HG02623 (cell line): ENCODE measurements at regions not wholly inside any gene's neighbourhood (a gene's known extent, or its start where the extent isn't known, plus 50 kb on each side); places are given as distances from the start of the nearest gene placed in this dataset.

Experiments
- ATAC-seq: cut with Tn5 transposase; IDR thresholded peaks from one replicate; pipeline ENCODE4 v1.9.1; 2021; ENCODE audit warnings: moderate library complexity; ENCODE audit not compliant: unreplicated experiment

GRCh38 chr4:117786566-117786965 lies 247.7 kb upstream of the NDST3 start:
- ATAC-seq: no peak

DNA sequence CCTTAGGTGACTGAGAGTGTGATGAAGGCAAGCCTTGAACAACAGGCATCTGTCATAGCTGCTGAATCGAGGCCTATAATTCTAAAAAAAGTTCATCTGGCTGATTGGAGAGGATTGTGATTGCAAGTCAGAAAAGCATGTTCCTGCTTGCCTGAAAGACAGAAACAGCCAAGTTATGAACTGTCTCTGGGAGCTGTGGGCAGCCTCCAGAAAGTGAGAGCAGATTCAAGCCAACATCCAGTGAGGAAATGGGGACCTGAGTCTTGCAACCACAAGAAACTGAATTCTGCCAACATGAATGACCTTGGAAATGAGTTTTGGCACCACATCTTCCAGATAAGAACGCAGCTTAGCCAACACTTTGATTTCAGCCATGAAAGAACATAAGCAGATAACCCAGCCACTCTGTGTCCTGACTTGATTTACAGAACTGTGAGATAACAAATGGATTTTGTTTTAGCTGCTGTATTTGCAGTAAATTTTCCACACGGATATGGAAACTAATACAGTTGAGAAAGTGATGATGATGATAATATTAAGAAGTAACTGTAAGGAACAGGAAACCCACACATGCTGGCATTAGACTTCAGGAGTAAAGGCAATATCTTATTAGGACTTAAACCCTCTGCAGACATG lies 240.3 kb upstream of the NDST3 start:
- ATAC-seq: no peak

- no peak for ATAC-seq
These were observed 237.6 kb upstream of the NDST3 start for GRCh38 chr4:117796677-117797076.

DNA sequence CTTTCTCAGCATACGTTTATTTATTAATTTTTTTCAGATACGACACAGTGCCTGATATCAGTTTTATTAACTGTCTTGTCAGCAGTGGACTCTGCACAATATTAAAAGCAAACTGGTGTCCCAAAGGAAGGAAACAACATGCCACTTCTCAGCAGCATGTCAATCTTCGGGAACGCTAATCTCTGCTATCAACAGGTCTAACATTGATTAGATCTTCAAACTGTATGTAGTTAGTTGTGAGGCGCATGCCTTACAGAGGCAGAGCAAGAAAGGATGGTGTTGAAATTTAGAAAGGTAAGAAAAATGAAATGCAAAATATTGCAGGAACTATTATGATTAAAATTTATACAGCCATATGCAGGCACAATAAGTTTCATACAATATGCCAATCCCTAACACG lies 233.7 kb upstream of the NDST3 start:
- no peak for ATAC-seq

DNA sequence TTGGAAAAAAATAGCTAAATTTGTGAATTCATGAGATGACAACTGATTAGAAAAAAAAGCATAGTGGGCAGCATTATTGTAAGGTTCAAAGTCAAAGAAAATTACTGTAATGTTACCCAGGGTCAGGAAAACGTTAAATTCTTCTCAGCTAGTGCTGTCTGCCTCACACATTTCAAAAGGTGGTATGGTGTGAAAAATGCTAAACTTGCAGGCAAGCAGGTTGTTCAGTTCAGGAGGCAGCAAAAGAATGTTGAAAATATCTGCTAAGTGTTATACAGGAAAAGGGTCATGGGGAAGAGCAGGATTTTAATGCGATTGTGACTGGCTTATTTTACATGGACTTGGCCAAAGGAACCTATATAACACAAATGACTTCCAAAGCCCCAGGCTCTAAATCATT lies 232.5 kb upstream of the NDST3 start:
- ATAC-seq: no peak

- ATAC-seq: no peak
These were observed 222.6 kb upstream of the NDST3 start for GRCh38 chr4:117811731-117812130.

- ATAC-seq: no peak
These were observed 219.7 kb upstream of the NDST3 start for GRCh38 chr4:117814277-117815246.

DNA sequence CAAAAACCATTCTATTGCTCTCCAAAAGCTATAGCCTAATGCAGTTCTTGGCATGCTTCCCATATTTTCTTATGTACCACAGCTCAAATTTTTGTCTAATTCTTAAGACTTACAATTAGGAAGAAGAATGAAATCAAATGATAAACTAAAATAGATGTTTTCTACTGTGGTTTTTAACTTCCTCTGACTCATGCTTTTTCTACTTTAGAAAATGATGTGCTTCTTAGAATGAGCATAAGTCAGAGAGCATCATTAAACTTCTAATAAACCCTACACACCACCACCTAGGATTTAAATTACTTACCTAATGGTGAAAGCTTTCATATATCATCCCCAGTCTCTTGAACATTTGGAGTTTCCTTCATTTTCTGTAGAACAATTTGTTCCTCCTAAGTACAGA lies 217.0 kb upstream of the NDST3 start:
- no peak for ATAC-seq

DNA sequence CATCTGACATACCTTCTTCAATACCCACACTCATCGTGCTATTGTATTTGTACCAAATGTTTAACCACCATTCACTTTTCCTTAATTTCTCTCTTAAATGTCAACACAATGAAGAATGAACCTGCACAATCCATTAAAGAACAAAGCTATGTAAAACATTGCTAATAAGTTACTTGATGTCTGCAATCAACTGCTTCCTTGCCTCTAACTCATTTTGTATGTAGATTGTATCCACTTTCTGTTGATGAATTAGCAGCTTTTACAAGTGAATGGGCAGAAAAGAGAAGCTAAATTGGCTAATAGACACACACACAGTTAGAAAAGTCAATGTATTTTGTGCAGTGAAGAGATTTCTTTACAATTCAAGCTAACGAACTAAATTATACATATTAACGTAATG lies 212.5 kb upstream of the NDST3 start:
- no peak for ATAC-seq

DNA sequence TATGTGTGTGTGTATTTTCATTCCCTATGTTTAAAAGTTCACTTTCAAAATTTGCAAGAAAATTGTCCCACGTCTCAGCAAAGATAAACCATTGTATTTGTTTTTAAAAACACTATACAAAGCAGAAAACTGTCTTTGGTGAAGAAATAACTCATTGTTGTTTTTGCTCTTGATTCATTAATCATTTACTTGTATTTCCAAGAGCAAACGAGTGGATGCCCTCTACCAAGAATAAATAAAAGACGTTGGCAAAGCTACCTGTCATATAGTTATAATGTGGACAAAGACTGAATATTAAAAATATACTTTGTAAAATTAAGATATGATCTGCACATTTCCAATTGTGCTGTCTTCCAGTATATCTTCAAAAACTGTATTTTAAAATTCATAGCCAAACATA lies 210.9 kb upstream of the NDST3 start:
- no peak for ATAC-seq

DNA sequence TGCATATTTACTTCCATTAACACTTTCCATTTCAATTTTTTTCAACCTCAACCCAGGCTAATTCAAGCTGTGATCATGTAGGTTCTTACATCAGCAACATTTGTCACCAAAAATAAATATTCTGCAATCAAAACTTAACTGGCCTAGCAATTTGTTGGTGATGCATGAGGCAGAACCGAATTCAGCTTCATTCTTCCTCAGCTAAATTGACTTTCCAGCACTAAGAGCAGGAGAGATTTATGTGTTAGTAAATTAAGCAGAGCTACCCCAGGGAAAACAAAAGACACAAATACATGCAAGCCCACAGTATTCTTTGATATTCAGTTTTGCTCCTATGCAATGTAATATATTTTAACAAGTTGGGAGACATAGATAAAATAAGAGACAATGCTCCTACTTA lies 208.7 kb upstream of the NDST3 start:
- no peak for ATAC-seq

DNA sequence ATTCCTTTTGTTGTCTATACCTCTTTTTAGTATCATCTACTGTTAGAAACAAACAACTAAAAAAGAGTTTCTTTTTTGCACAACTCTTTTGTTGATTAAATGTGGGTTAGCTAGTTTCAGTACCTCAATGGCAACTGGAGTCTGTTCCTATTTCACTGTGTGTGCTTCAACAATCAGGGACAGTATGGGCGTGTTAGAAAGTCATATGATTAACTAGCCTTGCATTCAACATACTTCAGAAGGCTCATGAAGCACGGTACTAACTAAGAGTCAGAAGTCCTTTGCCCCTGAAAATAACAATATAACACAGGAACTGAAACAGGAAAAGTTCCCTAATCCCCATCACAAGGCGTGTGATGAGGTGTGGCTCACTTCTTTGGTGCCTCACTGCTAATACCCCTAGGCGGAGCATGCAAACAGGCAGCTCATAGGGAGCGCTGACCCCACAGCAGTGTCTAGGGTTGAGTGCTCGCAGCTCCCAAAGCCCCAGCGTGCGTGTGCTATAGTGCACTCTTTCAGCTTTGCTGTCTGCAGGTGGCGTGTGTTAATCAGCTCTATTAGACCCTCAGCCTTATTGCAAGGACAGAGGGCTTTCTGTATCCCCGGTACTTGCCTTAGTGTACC lies 203.1 kb upstream of the NDST3 start:
- ATAC-seq: no peak

- no peak for ATAC-seq
These were observed 198.7 kb upstream of the NDST3 start for GRCh38 chr4:117835566-117835965.

GRCh38 chr4:117844594-117844993 lies 189.7 kb upstream of the NDST3 start:
- no peak for ATAC-seq

DNA sequence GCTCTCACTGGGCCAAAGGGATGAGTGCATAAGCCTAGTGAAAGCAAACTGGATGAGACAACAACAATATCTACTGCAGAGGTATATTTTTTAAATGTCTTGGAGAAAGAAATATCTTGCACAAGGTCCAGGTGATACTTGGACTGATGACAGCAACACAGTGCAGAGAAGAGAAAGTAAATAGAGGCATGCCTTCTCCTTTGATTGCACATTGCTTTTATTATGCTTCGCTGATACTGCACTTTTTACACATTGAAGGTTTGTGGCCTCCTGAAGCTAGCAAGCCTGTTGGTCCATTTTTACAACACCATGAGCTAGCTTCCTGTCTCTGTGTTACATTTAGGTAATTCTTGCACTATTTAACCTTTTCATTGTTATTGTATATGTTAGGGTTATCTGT lies 189.0 kb upstream of the NDST3 start:
- no peak for ATAC-seq

GRCh38 chr4:117847849-117848248 lies 186.4 kb upstream of the NDST3 start:
- ATAC-seq: no peak

GRCh38 chr4:117868201-117868600 lies 166.1 kb upstream of the NDST3 start:
- no peak for ATAC-seq

DNA sequence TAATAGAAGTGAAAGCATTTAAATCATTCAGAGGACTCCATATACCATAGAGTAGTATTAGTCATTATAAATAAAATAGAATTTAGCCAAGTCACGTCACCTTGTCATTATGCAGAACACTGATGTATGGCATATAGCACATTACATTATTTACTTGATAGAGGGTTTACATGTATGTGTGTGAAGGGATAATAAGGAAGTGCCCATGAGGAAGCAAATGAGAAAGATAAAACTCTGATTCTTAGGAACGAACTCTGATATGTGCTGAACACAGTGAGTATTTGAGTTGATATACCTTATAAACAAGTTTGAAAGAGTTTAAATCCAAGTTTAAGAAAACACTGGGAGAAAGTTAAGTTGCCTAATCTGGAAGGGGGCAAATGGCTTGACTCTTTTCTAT lies 160.5 kb upstream of the NDST3 start:
- ATAC-seq: no peak

DNA sequence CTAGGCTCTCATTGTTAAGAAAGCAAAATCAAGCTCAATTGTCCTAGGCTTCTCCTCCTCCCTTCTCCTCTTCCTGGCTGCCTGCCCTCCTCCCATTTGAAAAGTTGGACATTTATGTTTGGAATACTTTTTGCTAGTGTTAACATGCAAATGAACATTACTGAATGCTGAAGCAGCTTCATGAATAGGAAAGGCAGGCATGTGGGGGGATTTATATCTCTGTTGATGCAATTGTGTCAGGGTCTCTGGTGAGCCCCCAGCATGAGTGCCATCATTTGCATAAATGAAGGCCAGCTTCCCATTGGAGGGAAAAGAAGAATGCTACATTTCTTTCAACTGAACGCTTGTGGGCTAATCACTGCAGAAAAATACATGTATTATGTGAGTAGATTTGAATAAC lies 160.1 kb upstream of the NDST3 start:
- no peak for ATAC-seq

- ATAC-seq: no peak
These were observed 144.3 kb upstream of the NDST3 start for GRCh38 chr4:117889978-117890377.

DNA sequence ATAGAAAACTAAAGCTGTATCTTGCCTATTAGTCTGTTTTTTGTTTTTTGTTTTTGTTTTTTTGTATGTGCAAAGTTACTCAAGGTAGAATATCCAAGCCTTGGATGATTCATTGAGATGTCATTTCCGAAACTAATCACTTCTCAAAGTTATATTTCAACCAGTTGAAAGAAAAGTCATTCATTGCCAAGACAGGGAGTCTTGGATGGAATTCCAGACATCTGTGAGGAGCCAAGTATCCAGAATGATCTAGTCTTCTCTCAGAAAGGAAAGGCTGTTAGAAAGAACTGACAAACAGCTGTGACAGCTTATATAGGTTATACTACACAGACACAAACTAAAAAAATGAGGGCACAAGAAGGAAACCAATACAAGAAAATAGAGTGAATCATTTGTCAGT lies 141.1 kb upstream of the NDST3 start:
- ATAC-seq: no peak

DNA sequence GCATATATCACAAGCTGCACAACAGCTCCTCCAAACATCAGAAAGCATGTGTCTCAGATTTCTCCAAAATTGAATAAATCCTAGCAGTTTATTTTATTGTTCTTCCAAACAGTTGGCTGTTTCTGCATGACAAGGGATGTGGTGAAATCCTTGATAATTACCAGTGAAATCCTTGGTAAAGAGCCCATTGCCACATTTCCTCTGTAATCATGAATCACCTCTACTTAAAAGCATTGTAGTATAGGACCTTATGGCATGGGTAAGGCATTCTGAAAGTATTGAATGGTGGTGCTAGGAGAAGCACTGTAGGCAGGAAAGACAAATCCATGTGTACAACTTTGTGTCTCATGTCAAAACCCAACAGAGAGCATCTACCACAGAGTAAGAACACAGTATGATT lies 135.8 kb upstream of the NDST3 start:
- no peak for ATAC-seq
